ENCODE measurements at regions not wholly inside any gene's neighbourhood (a gene's known extent, or its start where the extent isn't known, plus 50 kb on each side); places are given as distances from the start of the nearest gene placed in this dataset.

DNA sequence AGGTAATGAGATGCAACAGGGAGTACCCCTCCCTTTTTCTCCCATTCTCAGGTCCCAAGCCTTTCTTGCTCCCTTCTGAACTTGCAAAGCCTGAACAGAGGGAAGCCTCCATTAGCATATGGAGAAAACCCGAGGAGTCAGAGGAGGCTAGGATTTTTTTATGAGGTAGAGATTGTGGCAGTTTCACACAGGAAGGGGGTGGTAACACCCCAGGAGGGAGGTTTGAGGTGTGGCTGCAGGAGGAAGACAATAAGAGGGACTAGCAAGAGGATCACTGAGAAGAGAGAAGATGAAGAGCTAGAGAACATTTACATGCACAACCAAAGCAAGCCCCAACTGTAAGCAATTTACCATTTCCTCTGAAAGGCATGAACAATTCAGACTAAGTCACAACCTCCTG is 322.7 kb downstream of the SV2B start:
- H3K27me3 ChIP-seq (ENCODE audit: control insufficient read depth in 3 of 3, insufficient read depth in 3 of 3, low read length in 3 of 3): no peaks in the 10 kb centered on the region
- H3K9me3 ChIP-seq (ENCODE audit: control insufficient read depth in 2 of 2, insufficient read depth in 1 of 2, low read depth in 1 of 2, low read length in 1 of 2): peaks cover 0 to 6% of the 10 kb centered on the region in 2 donors
- FAIRE-seq (no peak), DNase-seq (no peak)
- no peaks in the 10 kb centered on the region for H3K36me3 ChIP-seq (ENCODE audit: control insufficient read depth in 3 of 3, insufficient read depth in 2 of 3, low read depth in 1 of 3, low read length in 3 of 3)
- no peaks in the 10 kb centered on the region for H3K4me1 ChIP-seq (ENCODE audit: control insufficient read depth in 3 of 3, insufficient read depth in 2 of 3, low read depth in 1 of 3, low read length in 2 of 3)
- 12 to 30% (median 25%) methylated on average over 1 of the region's 1 CpG for WGBS, 3 donors
- no peak overlapping the region for H3K27ac ChIP-seq (ENCODE audit: low read depth in 1 of 3, low read length in 2 of 3)
- H3K4me3 ChIP-seq (ENCODE audit: low read depth in 1 of 3, low read length in 3 of 3): no peak overlapping the region

- no peaks in the 10 kb centered on the region for H3K36me3 ChIP-seq (ENCODE audit: control insufficient read depth in 3 of 3, insufficient read depth in 2 of 3, low read depth in 1 of 3, low read length in 3 of 3)
- peaks cover 0 to 6% of the 10 kb centered on the region in 2 donors for H3K9me3 ChIP-seq (ENCODE audit: control insufficient read depth in 2 of 2, insufficient read depth in 1 of 2, low read depth in 1 of 2, low read length in 1 of 2)
- WGBS, 3 donors: 68 to 80% (median 78%) methylated on average over 1 of the region's 1 CpG
- FAIRE-seq: no peak
- no peaks in the 10 kb centered on the region for H3K4me1 ChIP-seq (ENCODE audit: control insufficient read depth in 3 of 3, insufficient read depth in 2 of 3, low read depth in 1 of 3, low read length in 2 of 3)
- H3K27me3 ChIP-seq (ENCODE audit: control insufficient read depth in 3 of 3, insufficient read depth in 3 of 3, low read length in 3 of 3): no peaks in the 10 kb centered on the region
- no peak overlapping the region for H3K27ac ChIP-seq (ENCODE audit: low read depth in 1 of 3, low read length in 2 of 3)
- no peak overlapping the region for H3K4me3 ChIP-seq (ENCODE audit: low read depth in 1 of 3, low read length in 3 of 3)
- no peak for DNase-seq
Observed at GRCh38 chr15:91424001-91424400, 323.9 kb downstream of the SV2B start.

GRCh38 chr15:91426412-91426811 is 326.4 kb downstream of the SV2B start:
- H3K4me1 ChIP-seq (ENCODE audit: control insufficient read depth in 3 of 3, insufficient read depth in 2 of 3, low read depth in 1 of 3, low read length in 2 of 3): no peaks in the 10 kb centered on the region
- no peaks in the 10 kb centered on the region for H3K36me3 ChIP-seq (ENCODE audit: control insufficient read depth in 3 of 3, insufficient read depth in 2 of 3, low read depth in 1 of 3, low read length in 3 of 3)
- no peaks in the 10 kb centered on the region for H3K27me3 ChIP-seq (ENCODE audit: control insufficient read depth in 3 of 3, insufficient read depth in 3 of 3, low read length in 3 of 3)
- no peak overlapping the region for H3K4me3 ChIP-seq (ENCODE audit: low read depth in 1 of 3, low read length in 3 of 3)
- H3K27ac ChIP-seq (ENCODE audit: low read depth in 1 of 3, low read length in 2 of 3): no peak overlapping the region
- FAIRE-seq (no peak), DNase-seq (no peak)
- 55 to 72% (median 55%) methylated on average over 4 of the region's 4 CpGs for WGBS, 3 donors
- H3K9me3 ChIP-seq (ENCODE audit: control insufficient read depth in 2 of 2, insufficient read depth in 1 of 2, low read depth in 1 of 2, low read length in 1 of 2): no peaks in the 10 kb centered on the region

GRCh38 chr15:91429973-91430372 is 329.9 kb downstream of the SV2B start:
- 86 to 98% (median 97%) methylated on average over 9 of the region's 9 CpGs for WGBS, 3 donors
- Histone ChIP-seq H3K36me3 (ENCODE audit: control insufficient read depth in 3 of 3, insufficient read depth in 2 of 3, low read depth in 1 of 3, low read length in 3 of 3) (no peaks in the 10 kb centered on the region), H3K27me3 (ENCODE audit: control insufficient read depth in 3 of 3, insufficient read depth in 3 of 3, low read length in 3 of 3) (no peaks in the 10 kb centered on the region), H3K27ac (ENCODE audit: low read depth in 1 of 3, low read length in 2 of 3) (no peak overlapping the region), H3K4me1 (ENCODE audit: control insufficient read depth in 3 of 3, insufficient read depth in 2 of 3, low read depth in 1 of 3, low read length in 2 of 3) (no peaks in the 10 kb centered on the region), H3K9me3 (ENCODE audit: control insufficient read depth in 2 of 2, insufficient read depth in 1 of 2, low read depth in 1 of 2, low read length in 1 of 2) (no peaks in the 10 kb centered on the region), H3K4me3 (ENCODE audit: low read depth in 1 of 3, low read length in 3 of 3) (no peak overlapping the region)
- no peak for DNase-seq
- FAIRE-seq: no peak

- Histone ChIP-seq H3K4me3 (ENCODE audit: low read depth in 1 of 3, low read length in 3 of 3) (no peak overlapping the region), H3K36me3 (ENCODE audit: control insufficient read depth in 3 of 3, insufficient read depth in 2 of 3, low read depth in 1 of 3, low read length in 3 of 3) (no peaks in the 10 kb centered on the region), H3K27ac (ENCODE audit: low read depth in 1 of 3, low read length in 2 of 3) (no peak overlapping the region), H3K9me3 (ENCODE audit: control insufficient read depth in 2 of 2, insufficient read depth in 1 of 2, low read depth in 1 of 2, low read length in 1 of 2) (no peaks in the 10 kb centered on the region), H3K4me1 (ENCODE audit: control insufficient read depth in 3 of 3, insufficient read depth in 2 of 3, low read depth in 1 of 3, low read length in 2 of 3) (no peaks in the 10 kb centered on the region), H3K27me3 (ENCODE audit: control insufficient read depth in 3 of 3, insufficient read depth in 3 of 3, low read length in 3 of 3) (no peaks in the 10 kb centered on the region)
- WGBS, 3 donors: 84 to 86% (median 85%) methylated on average over 8 of the region's 8 CpGs
- FAIRE-seq: no peak
- no peak for DNase-seq
Observed at GRCh38 chr15:91431041-91431715, 331.1 kb downstream of the SV2B start.

DNA sequence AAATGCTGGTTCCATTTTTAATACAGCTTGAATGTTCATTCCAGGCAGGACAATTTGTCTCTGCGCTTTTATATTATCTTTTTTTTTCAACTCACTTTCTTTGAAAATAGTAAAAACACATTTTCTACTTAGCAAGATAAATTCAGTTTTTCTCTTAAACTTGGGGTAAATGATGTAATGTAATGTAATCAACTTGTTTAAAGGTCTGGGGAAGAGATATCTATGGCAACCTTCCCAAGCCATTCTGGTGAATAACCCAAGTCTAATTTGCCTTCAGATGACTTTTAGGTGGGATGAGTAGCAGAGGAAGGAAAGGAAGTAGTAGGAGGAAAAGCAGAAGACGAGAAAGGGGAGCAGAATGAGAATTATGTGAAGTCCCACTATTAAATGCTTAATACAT is 335.1 kb downstream of the SV2B start:
- peaks cover 0 to 6% of the 10 kb centered on the region in 2 donors for H3K9me3 ChIP-seq (ENCODE audit: control insufficient read depth in 2 of 2, insufficient read depth in 1 of 2, low read depth in 1 of 2, low read length in 1 of 2)
- FAIRE-seq: no peak
- H3K4me1 ChIP-seq (ENCODE audit: control insufficient read depth in 3 of 3, insufficient read depth in 2 of 3, low read depth in 1 of 3, low read length in 2 of 3): no peaks in the 10 kb centered on the region
- no peak for DNase-seq
- no peaks in the 10 kb centered on the region for H3K27me3 ChIP-seq (ENCODE audit: control insufficient read depth in 3 of 3, insufficient read depth in 3 of 3, low read length in 3 of 3)
- H3K36me3 ChIP-seq (ENCODE audit: control insufficient read depth in 3 of 3, insufficient read depth in 2 of 3, low read depth in 1 of 3, low read length in 3 of 3): no peaks in the 10 kb centered on the region
- no peak overlapping the region for H3K27ac ChIP-seq (ENCODE audit: low read depth in 1 of 3, low read length in 2 of 3)
- no peak overlapping the region for H3K4me3 ChIP-seq (ENCODE audit: low read depth in 1 of 3, low read length in 3 of 3)
- 80 to 91% (median 86%) methylated on average over 2 of the region's 2 CpGs for WGBS, 3 donors

GRCh38 chr15:91444656-91445055 is 344.6 kb downstream of the SV2B start:
- no peak for FAIRE-seq
- Histone ChIP-seq H3K27me3 (ENCODE audit: control insufficient read depth in 3 of 3, insufficient read depth in 3 of 3, low read length in 3 of 3) (no peaks in the 10 kb centered on the region), H3K9me3 (ENCODE audit: control insufficient read depth in 2 of 2, insufficient read depth in 1 of 2, low read depth in 1 of 2, low read length in 1 of 2) (no peaks in the 10 kb centered on the region), H3K36me3 (ENCODE audit: control insufficient read depth in 3 of 3, insufficient read depth in 2 of 3, low read depth in 1 of 3, low read length in 3 of 3) (no peaks in the 10 kb centered on the region), H3K27ac (ENCODE audit: low read depth in 1 of 3, low read length in 2 of 3) (no peak overlapping the region), H3K4me3 (ENCODE audit: low read depth in 1 of 3, low read length in 3 of 3) (no peak overlapping the region), H3K4me1 (ENCODE audit: control insufficient read depth in 3 of 3, insufficient read depth in 2 of 3, low read depth in 1 of 3, low read length in 2 of 3) (no peaks in the 10 kb centered on the region)
- no peak for DNase-seq
- 81 to 87% (median 82%) methylated on average over 3 of the region's 3 CpGs for WGBS, 3 donors

- WGBS, 3 donors: 66 to 75% (median 71%) methylated on average over 3 of the region's 3 CpGs
Observed at GRCh38 chr15:91445695-91446228, 345.7 kb downstream of the SV2B start.

More at GRCh38 chr15:91445695-91446228, 345.7 kb downstream of the SV2B start:
- Histone ChIP-seq H3K27ac (ENCODE audit: low read depth in 1 of 3, low read length in 2 of 3) (no peak overlapping the region), H3K27me3 (ENCODE audit: control insufficient read depth in 3 of 3, insufficient read depth in 3 of 3, low read length in 3 of 3) (no peaks in the 10 kb centered on the region), H3K36me3 (ENCODE audit: control insufficient read depth in 3 of 3, insufficient read depth in 2 of 3, low read depth in 1 of 3, low read length in 3 of 3) (no peaks in the 10 kb centered on the region), H3K4me3 (ENCODE audit: low read depth in 1 of 3, low read length in 3 of 3) (no peak overlapping the region), H3K4me1 (ENCODE audit: control insufficient read depth in 3 of 3, insufficient read depth in 2 of 3, low read depth in 1 of 3, low read length in 2 of 3) (no peaks in the 10 kb centered on the region), H3K9me3 (ENCODE audit: control insufficient read depth in 2 of 2, insufficient read depth in 1 of 2, low read depth in 1 of 2, low read length in 1 of 2) (no peaks in the 10 kb centered on the region)
- DNase-seq (no peak), FAIRE-seq (no peak)

Data from small intestine (tissue), 7 donors.